ENCODE measurements at regions not wholly inside any gene's neighbourhood (a gene's known extent, or its start where the extent isn't known, plus 50 kb on each side); places are given as distances from the start of the nearest gene placed in this dataset.

- POLR2A ChIA-PET (ENCODE audit: unreplicated experiment): no interaction called here
- H3K27ac ChIP-seq: no peak overlapping the region
- H4K20me1 ChIP-seq (ENCODE audit: insufficient read depth): no peaks in the 10 kb centered on the region
- CTCF ChIA-PET: no interaction called here
- TF ChIP-seq EZH2 (IDR thresholded peaks at IDR 0.05; ENCODE audit: low read depth): no peak
- no peak for TF ChIP-seq CTCF (conservative IDR thresholded peaks at IDR 0.05)
- H2AFZ ChIP-seq: no peak overlapping the region
- no peaks in the 10 kb centered on the region for H3F3A ChIP-seq (ENCODE audit: insufficient read depth, low read depth)
- H3K79me2 ChIP-seq (ENCODE audit: low read depth): no peaks in the 10 kb centered on the region
- no TSS peak for BruUV-seq (replicated peaks)
- H3K9me2 ChIP-seq (ENCODE audit: insufficient read depth): no peaks in the 10 kb centered on the region
- no peaks in the 10 kb centered on the region for H3K9me3 ChIP-seq (ENCODE audit: insufficient read depth, low read depth)
- intact Hi-C loops (cut with micrococcal nuclease; ENCODE audit: unreplicated experiment): no loop called here
- H3K36me3 ChIP-seq (ENCODE audit: low read depth): no peaks in the 10 kb centered on the region
- H3K4me3 ChIP-seq: no peak overlapping the region
- DNase-seq: no peak
- no peaks in the 10 kb centered on the region for H3K4me1 ChIP-seq (replicated peaks; ENCODE audit: insufficient read depth)
- H3K4me2 ChIP-seq: no peak overlapping the region
- 0 out of 2 replicates have a peak, but pooled peaks cover 3% of the 10 kb centered on the region for H3K27me3 ChIP-seq (ENCODE audit: insufficient read depth, low read depth)
Measured at GRCh38 chr5:38105801-38106200, 152.6 kb upstream of the EGFLAM start.

- H3K4me2 ChIP-seq: no peak overlapping the region
- ChIA-PET POLR2A (ENCODE audit: unreplicated experiment) (no interaction called here), CTCF (no interaction called here)
- H3K27me3 ChIP-seq (ENCODE audit: insufficient read depth, low read depth): 0 out of 2 replicates have a peak, but pooled peaks cover 7% of the 10 kb centered on the region
- no peak overlapping the region for H3K4me3 ChIP-seq
- no peaks in the 10 kb centered on the region for H3K36me3 ChIP-seq (ENCODE audit: low read depth)
- H2AFZ ChIP-seq: no peak overlapping the region
- BruUV-seq (replicated peaks): no TSS peak
- no peaks in the 10 kb centered on the region for H3F3A ChIP-seq (ENCODE audit: insufficient read depth, low read depth)
- H3K4me1 ChIP-seq (replicated peaks; ENCODE audit: insufficient read depth): no peaks in the 10 kb centered on the region
- H4K20me1 ChIP-seq (ENCODE audit: insufficient read depth): no peaks in the 10 kb centered on the region
- intact Hi-C loops (cut with micrococcal nuclease; ENCODE audit: unreplicated experiment): no loop called here
- H3K9me3 ChIP-seq (ENCODE audit: insufficient read depth, low read depth): no peaks in the 10 kb centered on the region
- H3K27ac ChIP-seq: no peak overlapping the region
- TF ChIP-seq CTCF (conservative IDR thresholded peaks at IDR 0.05): no peak
- TF ChIP-seq EZH2 (IDR thresholded peaks at IDR 0.05; ENCODE audit: low read depth): no peak
- no peak for DNase-seq
- no peaks in the 10 kb centered on the region for H3K79me2 ChIP-seq (ENCODE audit: low read depth)
- H3K9me2 ChIP-seq (ENCODE audit: insufficient read depth): no peaks in the 10 kb centered on the region
Measured at GRCh38 chr5:38105231-38105570, 153.2 kb upstream of the EGFLAM start.

GRCh38 chr5:38104497-38105230, 153.7 kb upstream of the EGFLAM start:
- Histone ChIP-seq H3K79me2 (ENCODE audit: low read depth) (no peaks in the 10 kb centered on the region), H3K27me3 (ENCODE audit: insufficient read depth, low read depth) (0 out of 2 replicates have a peak, but pooled peaks cover 9% of the 10 kb centered on the region), H3K27ac (no peak overlapping the region), H3K4me2 (no peak overlapping the region), H3K9me2 (ENCODE audit: insufficient read depth) (no peaks in the 10 kb centered on the region), H3F3A (ENCODE audit: insufficient read depth, low read depth) (no peaks in the 10 kb centered on the region), H4K20me1 (ENCODE audit: insufficient read depth) (no peaks in the 10 kb centered on the region), H3K9me3 (ENCODE audit: insufficient read depth, low read depth) (no peaks in the 10 kb centered on the region), H3K4me3 (no peak overlapping the region), H2AFZ (no peak overlapping the region), H3K36me3 (ENCODE audit: low read depth) (no peaks in the 10 kb centered on the region), H3K4me1 (replicated peaks; ENCODE audit: insufficient read depth) (no peaks in the 10 kb centered on the region)
- ChIA-PET POLR2A (ENCODE audit: unreplicated experiment) (no interaction called here), CTCF (no interaction called here)
- DNase-seq: no peak
- TF ChIP-seq CTCF (conservative IDR thresholded peaks at IDR 0.05) (no peak), EZH2 (IDR thresholded peaks at IDR 0.05; ENCODE audit: low read depth) (no peak)
- intact Hi-C loops (cut with micrococcal nuclease; ENCODE audit: unreplicated experiment): no loop called here
- no TSS peak for BruUV-seq (replicated peaks)

Measured in PC-9 (cell line).